CD4-positive, alpha-beta T cell treated with Interferon gamma for 1 hour (primary cell): ENCODE measurements at regions not wholly inside any gene's neighbourhood (a gene's known extent, or its start where the extent isn't known, plus 50 kb on each side); places are given as distances from the start of the nearest gene placed in this dataset.

Experiments
- DNase-seq: peaks from one replicate; pipeline ENCODE4 v3.0.0-alpha.2; 2020

DNA sequence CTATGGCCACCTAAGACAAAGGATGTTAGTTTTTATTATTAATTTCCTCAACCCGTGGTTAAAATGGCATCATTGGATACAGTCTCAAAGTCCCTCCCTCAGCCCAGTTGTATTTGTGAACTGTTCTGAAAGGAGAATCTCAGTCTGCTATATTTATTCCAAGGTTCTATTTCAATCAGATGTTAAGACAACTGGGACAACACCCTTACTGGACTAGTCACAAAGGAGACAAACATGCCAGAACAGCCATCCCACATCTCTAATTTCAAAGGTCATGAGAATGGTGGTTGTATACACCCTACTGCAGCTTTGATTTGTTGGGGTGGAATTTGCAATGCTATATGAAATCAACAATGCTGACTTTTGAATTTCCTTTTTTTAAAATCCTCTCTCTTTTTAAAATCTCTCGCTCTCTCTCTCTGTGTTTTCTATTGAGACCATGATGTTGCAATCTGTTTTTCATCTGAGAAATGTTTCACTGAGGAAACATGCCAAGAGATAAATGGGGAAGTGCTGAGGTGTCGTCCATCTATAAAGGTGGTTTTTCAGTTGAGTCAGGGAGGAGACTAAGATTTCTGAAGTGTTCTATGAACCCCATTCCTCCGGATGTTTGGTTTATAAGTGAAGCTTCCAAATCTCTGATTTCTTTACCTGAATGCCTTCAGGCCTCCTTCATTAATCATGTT lies 201.5 kb upstream of the GATB start:
- no peak for DNase-seq

DNA sequence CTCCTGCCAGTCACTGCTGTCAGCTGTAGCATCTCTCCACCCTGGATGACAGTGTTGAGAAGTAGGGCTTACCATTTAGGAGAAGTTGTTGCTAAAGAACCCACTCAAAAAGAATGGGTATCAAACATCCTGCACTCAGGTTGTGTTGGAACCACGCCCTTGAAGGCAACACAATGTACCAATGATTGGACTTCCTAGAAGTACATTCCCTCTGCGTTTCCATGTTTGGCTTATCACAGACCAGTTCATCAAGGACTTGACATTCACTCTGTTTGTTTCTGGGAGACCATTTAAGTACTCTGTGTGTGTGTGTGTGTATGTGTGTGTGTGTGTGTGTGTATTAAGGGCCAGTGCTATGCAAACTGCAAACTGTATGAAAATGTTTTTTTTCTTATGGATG lies 200.6 kb upstream of the GATB start:
- no peak for DNase-seq

DNA sequence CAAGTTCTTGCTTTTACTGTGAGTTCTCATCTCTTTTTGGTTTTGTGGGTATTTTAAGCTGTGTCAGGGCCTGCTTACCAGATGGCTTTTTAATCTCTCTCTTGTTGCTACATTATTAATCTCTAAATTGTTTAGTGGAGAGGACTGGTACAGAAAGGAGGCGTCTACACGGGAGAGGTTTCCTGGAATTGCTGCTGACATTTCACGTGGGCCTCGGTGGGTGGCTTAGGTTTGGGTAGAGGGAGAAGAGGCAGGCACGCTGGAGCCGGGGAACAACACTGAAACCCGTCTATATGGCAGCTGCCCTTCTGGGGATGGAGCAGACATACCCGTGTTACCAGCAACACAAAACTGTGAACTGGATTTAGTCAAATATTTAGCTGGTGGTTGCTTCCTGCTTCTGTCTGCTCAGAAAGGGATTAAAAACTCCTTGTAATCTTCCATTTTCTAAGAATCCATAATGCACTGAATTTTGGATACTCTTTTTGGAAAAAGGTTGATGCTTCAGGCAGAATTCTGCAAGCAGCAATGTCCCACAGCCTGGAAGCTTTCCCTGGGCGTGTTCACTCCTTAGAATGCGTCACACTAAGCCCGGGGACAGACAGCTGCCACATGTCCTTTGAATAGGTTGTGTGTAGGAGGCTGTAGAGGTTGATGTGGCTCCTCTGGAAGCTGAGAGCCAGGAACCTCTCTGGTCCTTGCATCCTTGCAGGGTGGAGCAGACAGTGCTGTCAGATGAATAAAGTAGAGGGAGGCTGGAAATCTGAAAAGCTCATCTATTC lies 199.8 kb upstream of the GATB start:
- no peak for DNase-seq

DNA sequence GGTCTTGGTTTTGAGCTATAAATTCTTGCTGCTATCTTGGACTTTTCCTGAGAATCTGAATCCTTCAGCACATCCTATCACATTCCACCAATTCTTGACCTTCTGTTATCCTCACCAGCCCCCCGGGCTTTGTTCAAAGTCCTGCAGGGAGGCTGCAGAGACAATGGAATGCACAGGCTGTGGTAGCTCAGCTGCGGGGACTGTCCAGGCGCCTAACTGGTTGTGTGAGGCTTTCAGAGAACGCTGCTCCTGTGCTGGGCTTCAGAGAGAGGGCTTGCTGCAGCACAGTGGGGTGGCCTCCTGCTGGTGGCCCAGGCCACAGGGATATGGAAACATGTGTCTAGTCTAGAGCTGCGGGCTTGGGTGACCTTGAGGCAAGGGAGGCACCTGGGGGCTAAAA lies 196.3 kb upstream of the GATB start:
- DNase-seq = no peak

DNA sequence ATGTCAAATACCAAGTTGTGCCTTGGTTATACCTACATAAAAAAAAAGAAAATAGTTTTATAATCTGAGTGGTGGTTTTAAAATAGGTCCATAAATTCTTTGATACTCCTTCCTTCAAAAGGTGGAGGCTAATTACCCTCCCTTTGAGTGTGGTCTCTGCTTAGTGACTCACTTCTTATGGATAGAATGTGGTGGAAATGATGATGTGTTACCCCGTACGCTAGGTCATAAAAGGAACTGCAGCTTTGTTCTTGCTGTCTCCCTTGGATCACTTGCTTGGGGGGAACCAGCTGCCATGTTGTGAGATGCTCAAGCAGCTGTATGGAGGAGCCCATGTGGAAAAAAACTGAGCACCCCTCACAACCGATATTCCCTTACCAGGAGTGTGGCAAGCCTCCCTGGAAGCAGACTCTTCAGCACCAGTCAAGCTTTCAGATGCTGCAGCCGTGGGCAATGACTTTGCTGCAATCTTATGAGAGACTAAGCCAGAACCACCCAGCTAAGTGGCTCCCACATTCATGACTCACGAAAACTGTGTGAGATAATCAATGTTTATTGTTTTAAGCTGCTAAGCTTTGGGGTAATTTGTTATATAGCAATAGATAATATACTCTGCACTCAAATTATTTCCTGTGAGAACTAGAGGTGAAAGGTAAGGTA lies 195.0 kb upstream of the GATB start:
- DNase-seq = no peak

DNA sequence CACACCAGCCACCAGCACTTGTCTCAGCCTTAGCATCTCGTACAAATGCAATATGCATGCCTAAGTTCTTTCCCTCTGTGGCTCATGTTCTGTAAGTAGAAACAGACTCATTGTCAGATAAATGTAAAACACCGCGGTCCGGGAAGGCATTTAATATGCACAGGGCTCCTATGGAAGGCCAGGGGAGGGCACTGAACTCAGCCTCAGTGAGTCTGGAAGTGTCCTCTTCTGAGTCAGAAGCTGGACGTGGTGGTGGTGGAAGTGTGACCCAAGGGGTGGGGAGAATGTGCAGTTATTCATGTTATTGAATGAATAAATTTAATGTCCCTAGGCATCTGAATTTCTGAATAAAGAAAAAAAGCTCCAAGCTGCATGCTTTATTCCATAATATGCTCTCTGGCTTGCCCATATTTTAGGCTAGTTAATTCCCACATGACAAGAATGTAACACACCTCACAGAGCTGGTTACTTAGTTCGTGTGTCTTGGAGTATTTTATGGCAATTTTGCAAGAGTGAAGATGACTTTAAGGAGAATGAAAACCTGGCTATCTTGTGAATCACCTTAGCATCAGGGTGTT lies 193.1 kb upstream of the GATB start:
- no peak for DNase-seq

DNA sequence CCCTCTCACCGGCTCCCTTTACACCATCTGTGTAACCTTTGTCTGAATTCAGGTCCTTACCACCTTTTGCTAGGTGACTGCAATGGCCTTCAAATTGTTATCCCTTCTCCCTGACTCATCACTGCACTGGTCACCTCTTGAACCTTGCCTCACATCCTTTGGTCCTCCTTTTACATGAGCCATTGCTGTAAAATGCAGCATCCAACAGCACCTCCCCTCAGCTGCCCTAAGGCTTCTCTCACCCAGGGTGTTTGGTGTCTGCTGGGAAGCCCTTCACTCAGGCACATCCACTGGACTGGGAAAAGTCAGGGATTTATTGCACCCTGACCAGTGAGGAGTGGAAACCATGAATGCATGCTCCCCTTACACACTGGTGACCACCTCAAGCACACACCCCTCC lies 192.5 kb upstream of the GATB start:
- no peak for DNase-seq

DNA sequence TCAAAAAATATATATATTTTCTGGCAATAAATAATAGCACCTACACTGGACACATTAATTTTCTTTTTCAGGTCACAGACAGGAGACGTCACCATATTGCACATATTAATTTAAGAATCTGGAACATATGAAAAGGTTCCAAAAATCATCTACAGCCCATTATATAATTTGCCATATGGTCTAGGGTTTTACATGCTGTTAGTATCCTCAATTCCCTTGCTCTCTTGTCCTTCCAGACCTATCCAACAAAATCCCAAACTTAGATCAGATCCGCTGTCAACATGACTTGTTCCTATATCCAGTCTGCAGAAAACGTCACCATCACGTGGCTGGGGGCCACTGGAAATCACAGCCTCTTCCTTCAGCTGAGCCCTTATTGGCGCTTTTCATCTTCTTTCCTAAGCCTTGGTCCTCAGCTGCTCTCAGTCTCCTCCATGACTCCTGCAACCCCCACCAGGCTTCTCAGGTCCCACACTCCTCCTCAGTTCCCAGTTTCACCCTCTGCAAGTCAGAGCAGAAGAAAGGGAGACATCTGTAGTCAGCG lies 192.0 kb upstream of the GATB start:
- DNase-seq = no peak

DNA sequence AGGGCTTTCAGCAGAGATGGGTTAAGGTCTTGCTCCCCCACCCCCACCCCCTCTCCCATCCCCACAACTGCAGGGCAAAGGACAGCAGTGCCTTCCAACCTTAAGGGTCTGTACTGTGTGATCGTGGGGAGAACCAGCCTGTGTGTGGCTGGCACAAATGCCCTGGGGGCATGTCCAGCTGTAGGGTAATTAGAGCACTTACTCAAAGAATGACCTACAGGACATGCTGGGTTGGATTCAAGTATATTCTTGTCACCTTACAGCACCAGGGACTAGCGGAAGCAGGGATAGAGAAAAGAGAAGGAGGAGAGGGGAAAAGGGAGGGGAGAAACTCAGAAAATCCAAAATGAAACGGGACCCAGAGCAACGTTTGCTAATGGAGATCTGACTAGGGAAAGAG lies 191.3 kb upstream of the GATB start:
- no peak for DNase-seq

DNA sequence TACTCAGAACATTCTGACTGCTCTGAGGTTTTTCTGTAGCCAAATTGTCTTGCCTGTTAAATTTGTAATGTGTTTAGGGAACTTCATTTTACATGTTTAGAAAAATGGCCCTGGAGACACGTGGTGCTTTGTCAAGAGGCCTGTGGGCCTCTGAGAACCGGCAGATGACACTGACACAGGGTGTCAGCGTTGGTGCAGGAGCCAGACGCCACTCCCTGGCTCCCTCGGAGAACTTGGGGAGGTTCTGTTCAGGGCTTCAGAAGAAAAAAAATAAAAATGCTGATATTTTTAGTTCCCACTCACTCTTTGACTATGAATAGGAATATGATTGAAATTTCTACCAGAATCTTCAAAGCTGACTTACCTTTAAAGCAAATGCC lies 190.9 kb upstream of the GATB start:
- DNase-seq = no peak

DNA sequence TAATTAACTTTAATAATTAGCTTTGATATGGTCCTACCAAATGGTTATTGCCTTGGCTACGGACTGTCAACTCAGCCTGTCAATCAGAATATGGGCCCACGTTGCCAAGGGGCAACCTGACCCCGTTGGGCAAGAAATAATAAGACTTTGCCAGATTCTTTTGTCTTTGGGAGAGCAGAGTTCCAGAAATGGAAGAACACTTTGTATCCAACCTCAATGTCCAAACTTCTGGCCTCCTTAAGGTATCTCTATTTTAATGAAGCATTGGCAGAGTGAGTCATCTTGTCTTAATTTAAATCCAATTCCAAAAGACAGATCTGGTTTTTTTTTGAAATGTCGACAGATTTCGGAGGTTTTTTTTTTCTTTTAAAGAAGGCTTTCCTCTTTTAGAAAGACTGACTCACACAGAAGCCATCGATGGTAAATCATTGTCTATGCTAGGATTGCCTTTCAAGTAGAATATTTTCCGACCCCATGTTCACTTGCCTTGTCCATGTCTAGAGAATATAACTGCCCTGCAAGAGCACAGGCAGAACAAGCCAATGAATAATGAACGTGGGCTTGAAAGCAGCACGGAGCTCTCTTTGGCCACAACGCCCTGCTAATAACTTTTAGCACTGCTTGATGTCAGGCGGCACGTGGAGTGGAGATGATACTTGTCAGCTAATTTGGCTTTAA lies 190.3 kb upstream of the GATB start:
- no peak for DNase-seq

DNA sequence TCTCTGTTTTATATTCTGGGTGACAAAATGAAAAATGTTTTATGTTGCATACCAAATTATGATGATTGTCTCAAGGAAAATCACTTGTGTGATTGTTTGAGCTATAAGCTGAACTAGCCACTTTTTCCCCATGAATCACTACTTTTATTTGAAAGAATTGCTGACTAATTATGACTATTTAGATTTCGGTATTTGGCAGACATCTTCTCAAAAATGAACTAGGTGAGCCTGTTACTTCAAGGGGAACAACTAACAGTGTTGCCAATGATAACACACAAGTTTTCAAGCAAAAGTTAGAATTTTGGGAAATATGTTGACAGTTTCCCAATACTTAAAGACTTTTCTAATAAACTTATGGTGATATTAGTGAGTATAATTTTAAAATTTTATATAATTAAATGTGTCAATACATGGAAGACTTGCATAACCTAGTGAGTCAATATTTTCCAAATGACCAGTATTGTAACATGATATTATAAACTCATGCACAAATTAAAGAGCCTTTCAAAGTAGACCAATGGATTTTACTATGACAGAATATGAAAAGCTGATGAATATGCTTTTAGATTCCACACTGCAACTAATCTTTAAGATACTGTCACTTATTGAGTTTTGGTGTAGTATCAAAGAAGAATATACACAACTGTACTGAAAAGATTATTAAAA lies 187.7 kb upstream of the GATB start:
- DNase-seq = no peak

DNA sequence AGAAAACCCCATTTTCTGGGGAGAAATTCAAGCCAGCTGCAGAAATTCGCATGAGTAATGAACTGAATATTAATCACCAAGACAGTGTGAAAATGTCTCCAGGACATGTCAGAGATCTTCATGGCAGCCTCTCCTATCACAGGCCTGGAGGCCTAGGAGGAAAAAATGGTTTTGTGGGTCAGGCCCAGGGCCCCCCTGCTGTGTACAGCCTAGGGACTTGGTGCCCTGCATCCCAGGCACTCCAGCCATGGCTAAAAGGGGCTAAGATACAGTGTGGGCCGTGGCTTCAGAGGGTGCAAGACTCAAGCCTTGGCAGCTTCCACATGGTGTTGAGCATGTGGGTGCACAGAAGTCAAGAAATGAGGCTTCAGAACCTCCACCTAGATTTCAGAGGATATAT lies 185.9 kb upstream of the GATB start:
- no peak for DNase-seq

DNA sequence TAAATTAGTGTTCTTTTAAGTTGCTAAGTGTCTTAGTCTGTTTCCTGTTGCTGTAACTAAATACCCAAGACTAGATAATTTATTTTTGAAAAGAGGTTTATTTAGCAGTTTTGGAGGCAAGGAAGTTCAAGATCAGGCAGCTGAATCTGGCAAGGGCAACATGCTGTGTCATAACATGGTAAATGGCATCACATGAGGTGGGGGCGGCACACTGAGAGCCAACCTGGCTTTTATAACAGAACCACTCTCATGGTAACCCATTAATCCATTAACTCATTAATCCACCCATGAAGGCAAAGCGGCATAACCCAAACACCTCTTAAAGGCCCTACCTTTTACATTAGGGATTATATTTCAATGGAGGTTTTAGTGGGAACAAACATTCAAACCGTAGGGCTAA lies 182.2 kb upstream of the GATB start:
- DNase-seq = no peak

DNA sequence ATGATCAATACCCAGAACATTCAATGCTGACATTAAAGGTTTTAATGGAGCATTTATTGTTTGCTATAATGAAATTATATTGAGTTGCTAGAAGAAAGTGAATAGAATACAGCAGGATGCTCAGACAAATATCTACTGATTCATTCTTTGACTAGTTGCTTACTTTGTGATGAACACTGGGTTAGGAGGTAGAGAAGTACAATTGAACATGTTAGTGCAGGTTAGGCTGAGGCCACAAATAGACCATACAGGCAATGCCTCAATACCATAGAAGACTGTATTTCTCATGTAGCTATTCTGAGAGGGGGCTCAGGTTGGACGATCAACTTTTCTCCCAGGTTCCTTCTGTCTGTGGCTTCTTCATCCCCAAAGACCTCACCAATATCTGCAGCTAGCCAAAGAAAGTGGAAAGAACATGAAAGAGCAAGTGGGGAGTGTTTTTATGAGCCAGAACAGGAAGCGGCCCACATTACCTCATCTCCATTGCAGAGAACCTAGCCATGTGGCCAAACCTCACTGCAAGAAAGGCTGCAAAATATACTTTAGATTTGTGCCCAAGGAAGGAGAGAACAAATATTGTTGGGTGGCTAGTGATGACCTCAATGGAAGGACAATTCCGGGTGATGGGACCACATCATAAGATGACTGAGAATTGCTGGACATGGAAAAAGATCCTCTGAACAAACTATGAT lies 180.3 kb upstream of the GATB start:
- DNase-seq = no peak

DNA sequence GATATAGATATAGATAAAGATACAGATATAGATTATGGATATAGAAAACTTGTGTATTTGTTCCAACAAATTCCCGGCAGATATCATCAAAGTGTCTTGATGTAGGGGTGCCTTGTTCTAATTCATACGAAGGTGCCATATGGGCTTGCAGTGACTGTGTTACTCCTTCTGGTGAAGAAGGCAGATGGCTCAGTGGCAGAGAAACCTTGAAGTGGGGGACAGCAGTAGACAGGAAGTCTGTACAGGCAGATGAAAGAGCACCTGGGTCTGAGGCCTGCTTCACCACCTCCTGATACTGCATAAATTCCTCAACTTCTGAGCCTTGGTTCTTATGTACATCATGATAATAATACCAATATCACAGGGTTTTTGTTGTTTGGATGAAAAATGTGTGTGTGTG lies 179.5 kb upstream of the GATB start:
- no peak for DNase-seq

DNA sequence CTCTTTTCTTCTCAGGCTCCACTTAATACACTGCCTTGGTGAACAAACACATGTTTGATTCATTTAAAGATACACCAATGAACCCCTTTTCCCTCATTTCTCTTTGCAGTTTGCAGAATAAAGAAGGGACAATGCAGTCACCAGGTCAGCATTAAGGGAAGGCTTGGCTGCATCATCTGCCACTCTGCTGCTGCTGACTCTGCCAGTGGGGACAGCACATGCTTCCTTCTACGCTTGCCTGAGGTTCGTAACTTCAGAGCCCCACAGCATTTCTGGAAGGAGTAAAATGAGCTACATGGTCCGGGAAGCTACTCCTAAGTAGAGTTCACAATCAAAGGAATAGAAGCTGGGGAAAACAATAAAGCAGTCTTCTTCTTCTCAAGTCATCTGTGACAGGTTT lies 178.9 kb upstream of the GATB start:
- DNase-seq = no peak

DNA sequence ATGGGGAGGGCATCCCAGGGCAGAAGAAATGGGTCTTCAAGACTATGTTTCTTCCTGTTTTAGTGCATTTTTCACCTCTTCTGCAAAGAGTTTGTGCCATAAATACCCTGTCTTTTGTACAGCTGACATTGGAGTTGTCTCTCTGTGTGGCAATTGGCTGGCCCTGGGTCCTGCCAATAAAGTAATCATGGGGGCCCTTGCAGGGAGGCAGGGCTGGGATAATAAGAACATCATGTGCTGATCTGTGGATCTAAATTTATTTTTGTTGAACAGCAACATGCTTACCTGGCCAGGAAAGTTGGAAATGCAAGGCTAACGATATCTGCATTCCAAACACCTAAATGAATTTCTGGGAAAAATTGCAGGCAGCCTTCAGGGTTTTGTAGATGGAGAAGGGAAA lies 174.6 kb upstream of the GATB start:
- no peak for DNase-seq

DNA sequence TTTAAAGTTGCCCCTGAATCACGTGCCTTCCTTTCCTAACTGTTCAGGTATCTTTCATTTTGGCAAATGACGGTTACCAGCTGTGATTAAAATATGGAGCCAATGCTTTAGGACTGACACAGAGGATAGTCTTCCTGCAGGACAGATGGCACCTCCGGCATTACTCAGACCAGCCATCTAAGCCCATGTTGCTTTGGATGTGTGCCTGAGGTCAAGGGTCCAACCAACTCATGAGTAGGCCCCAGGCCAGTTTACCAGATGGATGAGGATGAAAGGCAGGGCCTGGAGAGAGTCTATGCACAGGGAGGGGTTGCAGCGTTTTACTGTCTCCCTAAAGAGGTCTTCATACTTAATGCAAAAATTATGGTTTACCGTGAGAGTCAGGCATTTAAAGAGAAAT lies 174.0 kb upstream of the GATB start:
- DNase-seq = no peak

DNA sequence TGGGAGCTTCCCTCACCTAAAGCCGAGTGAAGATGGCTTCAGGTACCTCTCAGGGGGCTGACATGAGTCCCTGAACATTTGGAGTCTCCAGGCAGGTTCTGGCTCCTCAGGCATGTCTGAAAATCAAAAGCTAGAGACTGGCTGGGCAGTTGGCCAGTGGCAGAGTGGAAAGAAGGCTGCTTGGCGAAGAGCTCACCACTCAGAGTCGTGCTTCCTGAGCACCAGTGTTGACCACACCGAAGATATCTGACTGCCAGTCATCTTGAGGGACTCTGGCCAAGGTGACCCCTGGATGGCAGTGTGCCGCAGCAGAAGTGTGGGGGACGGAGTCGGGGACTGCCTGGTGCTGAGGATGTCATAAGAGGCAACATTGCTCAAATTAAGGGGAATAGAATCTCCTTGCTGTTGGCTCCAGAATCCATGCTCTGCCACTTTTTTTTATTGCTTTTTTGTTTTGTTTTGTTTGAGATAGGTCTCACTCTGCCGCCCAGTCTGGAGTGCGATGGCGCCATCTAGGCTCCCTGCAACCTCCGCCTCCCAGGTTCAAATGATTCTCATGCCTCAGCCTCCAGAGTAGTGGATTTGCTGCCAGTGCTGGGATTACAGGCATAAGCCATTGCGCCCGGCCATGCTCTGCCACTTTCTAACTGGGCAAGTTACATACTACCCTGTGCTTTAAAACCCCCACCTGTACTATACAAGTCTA lies 172.5 kb upstream of the GATB start:
- DNase-seq = no peak

DNA sequence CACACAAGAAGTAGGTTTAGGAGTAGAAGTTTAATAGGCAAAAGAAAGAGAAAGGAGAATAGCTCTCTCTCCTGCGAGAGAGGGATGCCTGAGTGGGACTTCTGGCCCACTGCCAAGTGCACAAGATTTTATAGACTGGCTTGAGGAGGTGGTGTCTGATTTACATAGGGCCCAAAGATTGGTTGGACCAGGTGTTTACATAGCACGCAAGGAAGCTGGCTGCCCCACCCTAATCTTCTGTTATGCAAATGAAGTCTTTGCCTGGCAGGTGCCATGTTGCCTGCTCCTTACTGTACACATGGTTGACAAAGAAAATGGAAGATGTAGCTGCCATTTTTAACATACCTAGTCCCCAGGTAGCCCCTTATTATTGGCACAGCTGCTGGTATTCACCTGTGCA lies 170.8 kb upstream of the GATB start:
- DNase-seq = no peak
